Neuronal stem cell (in vitro differentiated cells): ENCODE measurements at regions not wholly inside any gene's neighbourhood (a gene's known extent, or its start where the extent isn't known, plus 50 kb on each side); places are given as distances from the start of the nearest gene placed in this dataset.

Source experiments
- DNase-seq: peaks from one replicate; pipeline ENCODE4 v3.0.0-alpha.2; 2013; ENCODE audit warnings: low spot score
- H2AFZ ChIP-seq: one replicate; pipeline ENCODE4 v1.6.1; 2013; ENCODE audit warnings: mild to moderate bottlenecking, low read length, inconsistent platforms
- H2AK5ac ChIP-seq: 2 replicates; pipeline ENCODE4 v1.6.1; 2013; ENCODE audit warnings: low read depth, mild to moderate bottlenecking, inconsistent platforms, low read length, moderate library complexity, mixed read lengths
- H2BK120ac ChIP-seq: 2 replicates; pipeline ENCODE4 v1.6.1; 2013; ENCODE audit warnings: low read depth, mild to moderate bottlenecking, inconsistent platforms, low read length, moderate library complexity, mixed read lengths
- H2BK12ac ChIP-seq: one replicate; pipeline ENCODE4 v1.6.1; 2013; ENCODE audit warnings: low read length, inconsistent platforms
- H2BK15ac ChIP-seq: 2 replicates; pipeline ENCODE4 v1.6.1; 2013; ENCODE audit warnings: mild to moderate bottlenecking, low read length, inconsistent platforms, mixed read lengths
- H2BK5ac ChIP-seq: one replicate; pipeline ENCODE4 v1.6.1; 2013; ENCODE audit warnings: inconsistent platforms, mild to moderate bottlenecking, low read length, moderate library complexity
- H3K14ac ChIP-seq: one replicate; pipeline ENCODE4 v1.6.1; 2013; ENCODE audit warnings: low read length, inconsistent platforms
- H3K18ac ChIP-seq: 2 replicates; pipeline ENCODE4 v1.6.1; 2013; ENCODE audit warnings: low read length, inconsistent platforms
- H3K23ac ChIP-seq: 2 replicates; pipeline ENCODE4 v1.6.1; 2013; ENCODE audit warnings: low read depth, mild to moderate bottlenecking, mixed read lengths, low read length, inconsistent platforms; ENCODE audit not compliant: poor library complexity
- H3K27ac ChIP-seq: replicated peaks from 3 replicates; pipeline ENCODE4 v1.5.1; 2013; ENCODE audit warnings: low read length, inconsistent platforms
- H3K27me3 ChIP-seq, 3 experiments: 2 replicates each; pipeline ENCODE4 v1.6.1; 2013; ENCODE audit warnings: low read length in 3 of 3, mild to moderate bottlenecking in 2 of 3, inconsistent platforms in 1 of 3, low read depth in 1 of 3, mixed read lengths in 1 of 3, moderate library complexity in 1 of 3; ENCODE audit not compliant: control insufficient read depth in 3 of 3, insufficient read depth in 3 of 3
- H3K36me3 ChIP-seq, 2 donors: replicated peaks in 1 of 2; 2 replicates each; pipeline ENCODE4 v1.6.1; 2013; ENCODE audit warnings: low read length in 2 of 2; ENCODE audit not compliant: control insufficient read depth in 2 of 2, insufficient read depth in 2 of 2
- H3K4ac ChIP-seq: 2 replicates; pipeline ENCODE4 v1.6.1; 2013; ENCODE audit warnings: inconsistent platforms, mild to moderate bottlenecking, low read length, moderate library complexity
- H3K4me1 ChIP-seq, 2 donors: 1 replicate in 1 of 2; 2 replicates in 1 of 2; pipeline ENCODE4 v1.6.1; 2013; ENCODE audit warnings: low read length in 2 of 2, low read depth in 1 of 2; ENCODE audit not compliant: control insufficient read depth in 2 of 2, insufficient read depth in 1 of 2
- H3K4me2 ChIP-seq: one replicate; pipeline ENCODE4 v1.6.1; 2013; ENCODE audit warnings: mild to moderate bottlenecking, low read length, inconsistent platforms; ENCODE audit not compliant: insufficient read depth, poor library complexity, severe bottlenecking
- H3K4me3 ChIP-seq, 2 donors: 2 replicates each; pipeline ENCODE4 v1.5.1; 2013; ENCODE audit warnings: low read length in 2 of 2, mild to moderate bottlenecking in 2 of 2, inconsistent platforms in 1 of 2, moderate library complexity in 1 of 2
- H3K79me1 ChIP-seq: one replicate; pipeline ENCODE4 v1.6.1; 2013; ENCODE audit warnings: low read depth, mild to moderate bottlenecking, inconsistent platforms, low read length, moderate library complexity
- H3K9ac ChIP-seq: one replicate; pipeline ENCODE4 v1.6.1; 2013; ENCODE audit warnings: mild to moderate bottlenecking, low read depth, low read length, inconsistent platforms; ENCODE audit not compliant: poor library complexity
- H3K9me3 ChIP-seq, 2 donors: replicated peaks in 1 of 2; 2 replicates each; pipeline versions ENCODE3 to v1.6.1; 2013; ENCODE audit warnings: low read length in 2 of 2, mild to moderate bottlenecking in 2 of 2, inconsistent platforms in 1 of 2, low read depth in 1 of 2, mixed read lengths in 1 of 2, moderate library complexity in 1 of 2; ENCODE audit not compliant: control insufficient read depth in 2 of 2, insufficient read depth in 1 of 2
- H4K8ac ChIP-seq: one replicate; pipeline ENCODE4 v1.6.1; 2013; ENCODE audit warnings: low read depth, mild to moderate bottlenecking, inconsistent platforms, low read length, moderate library complexity
- H4K91ac ChIP-seq: one replicate; pipeline ENCODE4 v1.6.1; 2013; ENCODE audit warnings: low read length, low read depth, mild to moderate bottlenecking, inconsistent platforms; ENCODE audit not compliant: poor library complexity
- WGBS, 2 donors: extraction: QIAGEN DNeasy Blood & Tissue Kit; methylation state at CpG; one replicate each; pipeline ENCODE4 v1.1.7; 2013; ENCODE audit warnings: missing lambda C conversion rate in 2 of 2, mixed read lengths in 1 of 2; ENCODE audit not compliant: insufficient read length in 2 of 2, insufficient replicate concordance in 1 of 2; ENCODE audit errors: extremely low coverage in 2 of 2; 5-methylcytosine and 5-hydroxymethylcytosine counted together

- DNase-seq = no peak
- H2BK5ac ChIP-seq = no peak overlapping the region
- H3K4me2 ChIP-seq = no peak overlapping the region
- no peak overlapping the region for H3K14ac ChIP-seq
- no peaks in the 10 kb centered on the region for H3K4me1 ChIP-seq
- no peak overlapping the region for H3K4ac ChIP-seq
- no peaks in the 10 kb centered on the region for H3K36me3 ChIP-seq
- H3K27me3 ChIP-seq = no peaks in the 10 kb centered on the region
- H2BK12ac ChIP-seq = no peak overlapping the region
- H2AFZ ChIP-seq = no peak overlapping the region
- H2BK15ac ChIP-seq = no peak overlapping the region
- H2BK120ac ChIP-seq = no peak overlapping the region
- H3K79me1 ChIP-seq = no peaks in the 10 kb centered on the region
- no peak overlapping the region for H3K23ac ChIP-seq
- no CpG with 5 or more reads among the region's 2 CpGs for WGBS, 2 donors
- H3K27ac ChIP-seq = no peak overlapping the region
- H4K91ac ChIP-seq = no peak overlapping the region
- H3K18ac ChIP-seq = no peak overlapping the region
- no peaks in the 10 kb centered on the region for H3K9me3 ChIP-seq
- no peak overlapping the region for H4K8ac ChIP-seq
- no peak overlapping the region for H3K9ac ChIP-seq
- no peak overlapping the region for H3K4me3 ChIP-seq
- no peak overlapping the region for H2AK5ac ChIP-seq
Measured at GRCh38 chr17:70323269-70323668, 153.9 kb downstream of the KCNJ2 start.

- H3K27ac ChIP-seq = no peak overlapping the region
- no peak overlapping the region for H3K18ac ChIP-seq
- H3K79me1 ChIP-seq = no peaks in the 10 kb centered on the region
- H4K8ac ChIP-seq = no peak overlapping the region
- H3K9me3 ChIP-seq = no peaks in the 10 kb centered on the region
- H3K23ac ChIP-seq = no peak overlapping the region
- H3K14ac ChIP-seq = no peak overlapping the region
- no peaks in the 10 kb centered on the region for H3K4me1 ChIP-seq
- H2AFZ ChIP-seq = no peak overlapping the region
- no peaks in the 10 kb centered on the region for H3K36me3 ChIP-seq
- H2BK15ac ChIP-seq = no peak overlapping the region
- H2BK120ac ChIP-seq = no peak overlapping the region
- DNase-seq = no peak
- no peak overlapping the region for H3K4me3 ChIP-seq
- H3K4ac ChIP-seq = no peak overlapping the region
- no peaks in the 10 kb centered on the region for H3K27me3 ChIP-seq
- no peak overlapping the region for H3K4me2 ChIP-seq
- H2BK12ac ChIP-seq = no peak overlapping the region
- H3K9ac ChIP-seq = no peak overlapping the region
- H4K91ac ChIP-seq = no peak overlapping the region
- H2AK5ac ChIP-seq = no peak overlapping the region
- no CpG with 5 or more reads among the region's 1 CpG for WGBS, 2 donors
- no peak overlapping the region for H2BK5ac ChIP-seq
Measured at GRCh38 chr17:70324031-70324430, 154.7 kb downstream of the KCNJ2 start.

- no peak overlapping the region for H3K4ac ChIP-seq
- no peaks in the 10 kb centered on the region for H3K27me3 ChIP-seq
- H2AK5ac ChIP-seq = no peak overlapping the region
- H3K23ac ChIP-seq = no peak overlapping the region
- no peak overlapping the region for H4K8ac ChIP-seq
- no peak overlapping the region for H2BK15ac ChIP-seq
- no peaks in the 10 kb centered on the region for H3K36me3 ChIP-seq
- H2AFZ ChIP-seq = no peak overlapping the region
- H3K4me3 ChIP-seq = no peak overlapping the region
- no peak overlapping the region for H3K14ac ChIP-seq
- no peaks in the 10 kb centered on the region for H3K4me1 ChIP-seq
- no CpG with 5 or more reads among the region's 1 CpG for WGBS, 2 donors
- no peak overlapping the region for H2BK120ac ChIP-seq
- no peak overlapping the region for H2BK5ac ChIP-seq
- H3K9ac ChIP-seq = no peak overlapping the region
- no peaks in the 10 kb centered on the region for H3K9me3 ChIP-seq
- no peak overlapping the region for H3K27ac ChIP-seq
- no peaks in the 10 kb centered on the region for H3K79me1 ChIP-seq
- no peak overlapping the region for H4K91ac ChIP-seq
- no peak overlapping the region for H2BK12ac ChIP-seq
- H3K18ac ChIP-seq = no peak overlapping the region
- no peak for DNase-seq
- H3K4me2 ChIP-seq = no peak overlapping the region
Measured at GRCh38 chr17:70327279-70327678, 157.9 kb downstream of the KCNJ2 start.

GRCh38 chr17:70327723-70328122 is 158.4 kb downstream of the KCNJ2 start:
- Histone ChIP-seq H3K36me3 (no peaks in the 10 kb centered on the region), H3K18ac (no peak overlapping the region), H3K4me2 (no peak overlapping the region), H2AFZ (no peak overlapping the region), H3K4me3 (no peak overlapping the region), H4K91ac (no peak overlapping the region), H2AK5ac (no peak overlapping the region), H3K4me1 (no peaks in the 10 kb centered on the region), H3K27ac (no peak overlapping the region), H2BK120ac (no peak overlapping the region), H4K8ac (no peak overlapping the region), H3K14ac (no peak overlapping the region), H3K9ac (no peak overlapping the region), H2BK15ac (no peak overlapping the region), H3K79me1 (no peaks in the 10 kb centered on the region), H3K4ac (no peak overlapping the region), H3K9me3 (no peaks in the 10 kb centered on the region), H3K27me3 (no peaks in the 10 kb centered on the region), H2BK12ac (no peak overlapping the region), H3K23ac (no peak overlapping the region), H2BK5ac (no peak overlapping the region)
- DNase-seq = no peak
- WGBS, 2 donors = no CpG with 5 or more reads among the region's 10 CpGs
